HEK293 (cell line): ENCODE measurements at regions not wholly inside any gene's neighbourhood (a gene's known extent, or its start where the extent isn't known, plus 50 kb on each side); places are given as distances from the start of the nearest gene placed in this dataset.

Source experiments
- CTCF ChIA-PET: fragments of 350-600 bp; formaldehyde crosslinking; extraction: SDS; loops from one replicate; lab custom pipeline; 2021; ENCODE audit warnings: antibody characterized with exemption; lab: Yijun Ruan, JAX
- POLR2A ChIA-PET: fragments of 300-600 bp; formaldehyde crosslinking; extraction: SDS; loops from one replicate; lab custom pipeline; 2020; ENCODE audit warnings: antibody characterized with exemption, inconsistent platforms; lab: Yijun Ruan, JAX
- H3K27ac ChIP-seq: fragments of 200-500 bp; sonication (Bioruptor generic); 2 replicates; pipeline ENCODE4 v1.5.1; 2014; ENCODE audit warnings: low read depth, low read length, control low read depth, inconsistent platforms; ENCODE audit errors: extremely low read depth
- H3K36me3 ChIP-seq, 2 experiments: fragments of 200-500 bp in 1 of 2; sonication (Bioruptor generic) in 1 of 2; 1 replicate in 1 of 2; 2 replicates in 1 of 2; pipeline ENCODE4 v1.5.1; 2014 to 2017; ENCODE audit warnings: inconsistent platforms in 2 of 2, low read length in 2 of 2; ENCODE audit not compliant: control insufficient read depth in 2 of 2, insufficient read depth in 1 of 2
- H3K4me1 ChIP-seq: fragments of 200-500 bp; sonication (Bioruptor generic); 2 replicates; pipeline ENCODE4 v1.5.1; 2014; ENCODE audit warnings: mild to moderate bottlenecking, low read length, inconsistent platforms; ENCODE audit not compliant: control insufficient read depth, insufficient read depth
- H3K4me3 ChIP-seq: 2 replicates; pipeline ENCODE4 v1.5.1; 2011; ENCODE audit warnings: low read depth, mild to moderate bottlenecking, control low read depth, low read length, moderate library complexity
- H3K9me3 ChIP-seq: fragments of 200-500 bp; sonication (Bioruptor generic); 2 replicates; pipeline ENCODE4 v1.5.1; 2014; ENCODE audit warnings: low read depth, low read length, inconsistent platforms; ENCODE audit not compliant: control insufficient read depth, insufficient read depth
- BCL11A ChIP-seq: fragments of 450-650 bp; formaldehyde crosslinking; IDR thresholded peaks from 2 replicates; pipeline ENCODE4 v1.5.1; 2016; ENCODE audit warnings: low read depth, missing biosample characterization, missing genetic modification characterization
- GLIS1 ChIP-seq: fragments of 450-650 bp; formaldehyde crosslinking; IDR thresholded peaks from 2 replicates; pipeline ENCODE4 v1.5.1; 2016; ENCODE audit warnings: missing biosample characterization, missing genetic modification characterization
- GLIS2 ChIP-seq: fragments of 450-650 bp; formaldehyde crosslinking; IDR thresholded peaks from 2 replicates; pipeline ENCODE4 v1.5.1; 2016; ENCODE audit warnings: missing biosample characterization, missing genetic modification characterization
- OSR2 ChIP-seq: fragments of 450-650 bp; formaldehyde crosslinking; IDR thresholded peaks from 2 replicates; pipeline ENCODE4 v1.5.1; 2016; ENCODE audit warnings: missing biosample characterization, missing genetic modification characterization
- ZIC2 ChIP-seq: fragments of 450-650 bp; formaldehyde crosslinking; IDR thresholded peaks from 2 replicates; pipeline ENCODE4 v1.5.1; 2016; ENCODE audit warnings: missing biosample characterization, missing genetic modification characterization
- ZNF114 ChIP-seq: fragments of 450-650 bp; formaldehyde crosslinking; IDR thresholded peaks from 2 replicates; pipeline ENCODE4 v1.5.0; 2017; ENCODE audit warnings: missing biosample characterization, missing genetic modification characterization
- ZNF133 ChIP-seq: fragments of 450-650 bp; formaldehyde crosslinking; IDR thresholded peaks from 2 replicates; pipeline ENCODE4 v1.5.1; 2016; ENCODE audit warnings: missing biosample characterization, missing genetic modification characterization
- ZNF24 ChIP-seq: fragments of 450-650 bp; formaldehyde crosslinking; IDR thresholded peaks from 2 replicates; pipeline ENCODE4 v1.5.1; 2016; ENCODE audit warnings: missing biosample characterization, missing genetic modification characterization
- ZNF302 ChIP-seq: fragments of 450-650 bp; formaldehyde crosslinking; IDR thresholded peaks from 2 replicates; pipeline ENCODE4 v1.5.1; 2016; ENCODE audit warnings: missing biosample characterization, missing genetic modification characterization, low read depth
- ZNF311 ChIP-seq: fragments of 450-650 bp; formaldehyde crosslinking; IDR thresholded peaks from 2 replicates; pipeline ENCODE4 v1.5.1; 2017; ENCODE audit warnings: missing biosample characterization, missing genetic modification characterization, borderline replicate concordance
- ZNF324 ChIP-seq: fragments of 450-650 bp; formaldehyde crosslinking; IDR thresholded peaks from 2 replicates; pipeline ENCODE4 v1.5.1; 2016; ENCODE audit warnings: missing biosample characterization, missing genetic modification characterization
- ZNF354C ChIP-seq: fragments of 450-650 bp; formaldehyde crosslinking; IDR thresholded peaks from 2 replicates; pipeline ENCODE4 v1.5.1; 2016; ENCODE audit warnings: missing biosample characterization, missing genetic modification characterization, low read depth, borderline replicate concordance
- ZNF37A ChIP-seq: fragments of 450-650 bp; IDR thresholded peaks from 2 replicates; pipeline ENCODE4 v1.5.1; 2018; ENCODE audit warnings: missing biosample characterization, missing genetic modification characterization
- ZNF529 ChIP-seq: fragments of 450-650 bp; formaldehyde crosslinking; IDR thresholded peaks from 2 replicates; pipeline ENCODE4 v1.5.1; 2017; ENCODE audit warnings: missing genetic modification characterization, missing biosample characterization; ENCODE audit not compliant: insufficient replicate concordance
- ZNF623 ChIP-seq: fragments of 450-650 bp; formaldehyde crosslinking; IDR thresholded peaks from 2 replicates; pipeline ENCODE4 v1.5.1; 2016; ENCODE audit warnings: missing biosample characterization, missing genetic modification characterization
- ZNF677 ChIP-seq: fragments of 450-650 bp; IDR thresholded peaks from 2 replicates; pipeline ENCODE4 v1.5.0; 2018; ENCODE audit warnings: missing biosample characterization, mild to moderate bottlenecking, missing genetic modification characterization, moderate library complexity
- ZNF707 ChIP-seq: fragments of 450-650 bp; formaldehyde crosslinking; IDR thresholded peaks from 2 replicates; pipeline ENCODE4 v1.5.1; 2016; ENCODE audit warnings: missing biosample characterization, missing genetic modification characterization
- ZNF768 ChIP-seq: fragments of 450-650 bp; formaldehyde crosslinking; IDR thresholded peaks from 2 replicates; pipeline ENCODE4 v1.5.1; 2018; ENCODE audit warnings: missing biosample characterization, mild to moderate bottlenecking, missing genetic modification characterization
- ZNF777 ChIP-seq: fragments of 450-650 bp; formaldehyde crosslinking; IDR thresholded peaks from 2 replicates; pipeline ENCODE4 v1.5.1; 2017; ENCODE audit warnings: missing biosample characterization, missing genetic modification characterization, borderline replicate concordance
- ZNF785 ChIP-seq: fragments of 450-650 bp; formaldehyde crosslinking; IDR thresholded peaks from 2 replicates; pipeline ENCODE4 v1.5.1; 2016; ENCODE audit warnings: missing biosample characterization, missing genetic modification characterization
- ZSCAN23 ChIP-seq: fragments of 450-650 bp; formaldehyde crosslinking; IDR thresholded peaks from 2 replicates; pipeline ENCODE4 v1.5.1; 2016; ENCODE audit warnings: missing biosample characterization, missing genetic modification characterization
- TF ChIP-seq, protein P1 (sequence below): fragments of 450-650 bp; formaldehyde crosslinking; IDR thresholded peaks from 2 replicates; pipeline ENCODE4 v1.5.0; 2017; ENCODE audit warnings: missing biosample characterization, missing genetic modification characterization, borderline replicate concordance
- TF ChIP-seq, protein P2 (sequence below): fragments of 450-650 bp; formaldehyde crosslinking; IDR thresholded peaks from 2 replicates; pipeline ENCODE4 v1.5.1; 2017; ENCODE audit warnings: missing biosample characterization, missing genetic modification characterization

DNA sequence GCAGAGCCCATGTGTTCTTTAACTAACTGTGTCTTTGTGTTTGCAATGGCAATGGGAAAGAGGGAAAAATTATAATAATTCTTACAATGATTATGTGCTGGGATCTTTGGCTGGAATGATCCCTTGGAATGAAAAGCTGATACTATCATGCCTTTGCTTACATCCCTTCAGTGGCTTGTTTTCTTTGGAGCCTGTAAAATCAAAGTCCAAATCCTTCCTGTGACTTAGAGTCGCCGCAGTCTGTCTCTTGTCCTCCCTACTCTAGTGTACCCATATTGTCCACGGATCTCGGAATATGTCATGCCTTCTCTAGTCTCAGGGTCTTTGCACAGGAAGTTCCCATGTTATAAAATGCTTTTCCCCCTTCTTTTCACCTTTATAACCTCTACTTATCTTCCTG is 111.7 kb upstream of the MAF start (continued):
- no peak for TF ChIP-seq ZNF777
- no peak for TF ChIP-seq ZNF623 (tag by site-specific recombination)
- no peak for TF ChIP-seq ZNF707 (tag by site-specific recombination)

DNA sequence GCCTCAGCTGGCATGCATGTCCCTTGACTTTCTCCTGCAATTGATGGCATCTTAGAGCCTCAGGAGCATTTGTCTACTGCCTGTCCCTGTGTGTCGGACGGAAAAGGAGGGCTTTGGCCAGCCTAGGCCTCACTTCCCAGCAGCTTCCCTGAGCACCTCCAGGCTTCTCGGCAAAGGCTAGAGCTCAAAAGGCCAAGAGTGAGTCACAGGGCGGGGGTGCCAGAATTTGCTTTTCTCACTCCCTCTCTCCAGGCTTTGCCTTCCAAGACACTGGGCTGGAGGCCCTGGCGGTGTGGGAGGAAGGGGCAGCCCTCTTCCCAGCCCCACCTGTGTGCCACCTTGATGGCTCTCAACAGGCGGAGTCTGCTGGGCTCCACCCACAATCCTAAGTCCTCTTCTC is 107.3 kb upstream of the MAF start:
- TF ChIP-seq ZNF529 (tag by site-specific recombination) = no peak
- no peak for TF ChIP-seq ZNF707 (tag by site-specific recombination)
- no peak for TF ChIP-seq BCL11A (tag by site-specific recombination)
- TF ChIP-seq, protein P1, sequence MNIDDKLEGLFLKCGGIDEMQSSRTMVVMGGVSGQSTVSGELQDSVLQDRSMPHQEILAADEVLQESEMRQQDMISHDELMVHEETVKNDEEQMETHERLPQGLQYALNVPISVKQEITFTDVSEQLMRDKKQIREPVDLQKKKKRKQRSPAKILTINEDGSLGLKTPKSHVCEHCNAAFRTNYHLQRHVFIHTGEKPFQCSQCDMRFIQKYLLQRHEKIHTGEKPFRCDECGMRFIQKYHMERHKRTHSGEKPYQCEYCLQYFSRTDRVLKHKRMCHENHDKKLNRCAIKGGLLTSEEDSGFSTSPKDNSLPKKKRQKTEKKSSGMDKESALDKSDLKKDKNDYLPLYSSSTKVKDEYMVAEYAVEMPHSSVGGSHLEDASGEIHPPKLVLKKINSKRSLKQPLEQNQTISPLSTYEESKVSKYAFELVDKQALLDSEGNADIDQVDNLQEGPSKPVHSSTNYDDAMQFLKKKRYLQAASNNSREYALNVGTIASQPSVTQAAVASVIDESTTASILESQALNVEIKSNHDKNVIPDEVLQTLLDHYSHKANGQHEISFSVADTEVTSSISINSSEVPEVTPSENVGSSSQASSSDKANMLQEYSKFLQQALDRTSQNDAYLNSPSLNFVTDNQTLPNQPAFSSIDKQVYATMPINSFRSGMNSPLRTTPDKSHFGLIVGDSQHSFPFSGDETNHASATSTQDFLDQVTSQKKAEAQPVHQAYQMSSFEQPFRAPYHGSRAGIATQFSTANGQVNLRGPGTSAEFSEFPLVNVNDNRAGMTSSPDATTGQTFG (tag by site-specific recombination) = no peak
- TF ChIP-seq ZNF354C (tag by site-specific recombination) = no peak
- no peak for TF ChIP-seq GLIS2 (tag by site-specific recombination)
- TF ChIP-seq ZNF785 (tag by site-specific recombination) = no peak
- TF ChIP-seq ZNF37A (tag by site-specific recombination) = no peak
- TF ChIP-seq, protein P2, sequence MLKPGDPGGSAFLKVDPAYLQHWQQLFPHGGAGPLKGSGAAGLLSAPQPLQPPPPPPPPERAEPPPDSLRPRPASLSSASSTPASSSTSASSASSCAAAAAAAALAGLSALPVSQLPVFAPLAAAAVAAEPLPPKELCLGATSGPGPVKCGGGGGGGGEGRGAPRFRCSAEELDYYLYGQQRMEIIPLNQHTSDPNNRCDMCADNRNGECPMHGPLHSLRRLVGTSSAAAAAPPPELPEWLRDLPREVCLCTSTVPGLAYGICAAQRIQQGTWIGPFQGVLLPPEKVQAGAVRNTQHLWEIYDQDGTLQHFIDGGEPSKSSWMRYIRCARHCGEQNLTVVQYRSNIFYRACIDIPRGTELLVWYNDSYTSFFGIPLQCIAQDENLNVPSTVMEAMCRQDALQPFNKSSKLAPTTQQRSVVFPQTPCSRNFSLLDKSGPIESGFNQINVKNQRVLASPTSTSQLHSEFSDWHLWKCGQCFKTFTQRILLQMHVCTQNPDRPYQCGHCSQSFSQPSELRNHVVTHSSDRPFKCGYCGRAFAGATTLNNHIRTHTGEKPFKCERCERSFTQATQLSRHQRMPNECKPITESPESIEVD (tag by site-specific recombination) = no peak
- TF ChIP-seq ZNF677 (tag by site-specific recombination) = no peak
- TF ChIP-seq ZIC2 (tag by site-specific recombination) = no peak
- TF ChIP-seq OSR2 (tag by site-specific recombination) = no peak
- no peak for TF ChIP-seq ZNF114 (tag by site-specific recombination)
- TF ChIP-seq ZNF324 (tag by site-specific recombination) = no peak
- TF ChIP-seq ZNF311 (tag by site-specific recombination) = no peak
- TF ChIP-seq ZNF24 (tag by site-specific recombination) = no peak
- no peak for TF ChIP-seq ZNF302 (tag by site-specific recombination)
- ChIA-PET POLR2A (no interaction called here), CTCF (no interaction called here)
- no peaks in the 10 kb centered on the region for H3K36me3 ChIP-seq
- no peak overlapping the region for H3K4me3 ChIP-seq
- H3K27ac ChIP-seq = no peak overlapping the region
- no peaks in the 10 kb centered on the region for H3K4me1 ChIP-seq
- no peaks in the 10 kb centered on the region for H3K9me3 ChIP-seq

DNA sequence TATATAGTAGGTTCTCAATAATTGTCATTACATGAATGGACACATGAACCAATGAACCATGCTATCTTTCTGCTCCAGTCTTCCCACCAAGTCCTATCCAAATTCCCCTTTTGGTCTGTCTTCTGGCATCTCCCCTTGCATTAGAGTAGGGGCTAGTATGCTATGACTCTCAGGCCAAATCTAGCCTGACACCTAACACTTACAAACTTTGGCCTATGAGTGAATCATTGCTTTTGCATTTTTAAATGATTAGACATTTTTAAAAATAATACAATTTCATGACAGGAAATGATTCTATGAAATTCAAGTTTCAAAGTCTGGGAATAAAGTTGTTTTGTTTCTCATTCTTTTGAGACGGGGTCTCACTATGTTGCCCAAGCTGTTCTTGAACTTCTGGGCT is 102.5 kb upstream of the MAF start:
- H3K4me1 ChIP-seq = no peaks in the 10 kb centered on the region
- POLR2A ChIA-PET = no interaction called here

More for the DNA sequence above, 102.5 kb upstream of the MAF start:
- no peak overlapping the region for H3K27ac ChIP-seq
- TF ChIP-seq ZNF311 (tag by site-specific recombination) (no peak), ZNF623 (tag by site-specific recombination) (no peak), ZNF768 (tag by site-specific recombination) (no peak), ZSCAN23 (tag by site-specific recombination) (no peak), ZNF133 (tag by site-specific recombination) (no peak), GLIS1 (no peak)
- H3K4me3 ChIP-seq = no peak overlapping the region
- no peaks in the 10 kb centered on the region for H3K36me3 ChIP-seq
- no peaks in the 10 kb centered on the region for H3K9me3 ChIP-seq
- CTCF ChIA-PET = no interaction called here
